GM12872 (cell line): ENCODE measurements at regions not wholly inside any gene's neighbourhood (a gene's known extent, or its start where the extent isn't known, plus 50 kb on each side); places are given as distances from the start of the nearest gene placed in this dataset.

Experiments used
- TF ChIP-seq, protein P1 (sequence below): IDR thresholded peaks from 3 replicates; pipeline ENCODE4 v1.5.1; 2011; ENCODE audit warnings: low read depth, mild to moderate bottlenecking, low read length, moderate library complexity; ENCODE audit not compliant: insufficient read depth

DNA sequence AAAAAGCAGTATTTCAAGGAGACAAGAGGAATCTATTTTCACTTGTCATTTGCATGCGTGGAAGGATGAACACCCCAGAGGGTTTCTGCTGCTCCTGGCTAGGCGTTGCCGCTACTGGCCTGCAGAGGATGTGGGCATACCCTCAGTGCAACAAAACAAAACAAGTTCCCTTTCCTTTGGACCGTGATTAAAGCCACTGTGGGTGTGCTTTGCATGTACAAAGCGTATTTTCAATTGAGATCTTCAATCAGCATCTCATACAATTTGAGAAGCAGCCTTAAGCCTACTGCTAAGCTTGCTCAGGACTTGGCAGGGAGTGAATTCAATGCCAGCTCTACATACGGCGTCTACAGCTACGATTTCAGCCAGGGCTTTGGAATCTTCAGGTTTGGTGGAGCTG lies 298.4 kb downstream of the LPIN1 start:
- TF ChIP-seq, protein P1, sequence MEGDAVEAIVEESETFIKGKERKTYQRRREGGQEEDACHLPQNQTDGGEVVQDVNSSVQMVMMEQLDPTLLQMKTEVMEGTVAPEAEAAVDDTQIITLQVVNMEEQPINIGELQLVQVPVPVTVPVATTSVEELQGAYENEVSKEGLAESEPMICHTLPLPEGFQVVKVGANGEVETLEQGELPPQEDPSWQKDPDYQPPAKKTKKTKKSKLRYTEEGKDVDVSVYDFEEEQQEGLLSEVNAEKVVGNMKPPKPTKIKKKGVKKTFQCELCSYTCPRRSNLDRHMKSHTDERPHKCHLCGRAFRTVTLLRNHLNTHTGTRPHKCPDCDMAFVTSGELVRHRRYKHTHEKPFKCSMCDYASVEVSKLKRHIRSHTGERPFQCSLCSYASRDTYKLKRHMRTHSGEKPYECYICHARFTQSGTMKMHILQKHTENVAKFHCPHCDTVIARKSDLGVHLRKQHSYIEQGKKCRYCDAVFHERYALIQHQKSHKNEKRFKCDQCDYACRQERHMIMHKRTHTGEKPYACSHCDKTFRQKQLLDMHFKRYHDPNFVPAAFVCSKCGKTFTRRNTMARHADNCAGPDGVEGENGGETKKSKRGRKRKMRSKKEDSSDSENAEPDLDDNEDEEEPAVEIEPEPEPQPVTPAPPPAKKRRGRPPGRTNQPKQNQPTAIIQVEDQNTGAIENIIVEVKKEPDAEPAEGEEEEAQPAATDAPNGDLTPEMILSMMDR, result no peak; the same call in 2 of the 3 replicates

DNA sequence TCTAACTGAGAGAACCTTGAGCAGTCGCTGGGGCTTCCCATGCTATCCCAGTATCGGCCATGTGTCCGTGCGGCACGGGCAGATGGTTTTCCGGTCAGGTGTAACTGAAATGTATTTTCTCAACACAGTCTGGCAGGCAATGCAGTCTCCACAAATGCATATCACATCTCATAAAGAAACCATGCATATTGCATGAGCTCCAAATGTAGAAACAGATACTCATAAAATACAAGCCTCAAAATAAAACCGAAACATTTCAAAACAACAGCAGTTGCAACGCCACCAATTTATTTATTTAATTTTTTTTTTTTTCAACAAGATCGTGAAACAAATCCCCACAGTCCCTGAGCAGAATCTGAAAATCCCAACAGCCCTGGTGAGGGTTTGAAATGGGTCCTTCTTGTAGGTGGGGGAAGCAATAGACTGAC lies 299.4 kb downstream of the LPIN1 start:
- TF ChIP-seq, protein P1, result no peak

GRCh38 chr2:12046641-12047040 lies 300.2 kb downstream of the LPIN1 start:
- TF ChIP-seq, protein P1, result no peak

DNA sequence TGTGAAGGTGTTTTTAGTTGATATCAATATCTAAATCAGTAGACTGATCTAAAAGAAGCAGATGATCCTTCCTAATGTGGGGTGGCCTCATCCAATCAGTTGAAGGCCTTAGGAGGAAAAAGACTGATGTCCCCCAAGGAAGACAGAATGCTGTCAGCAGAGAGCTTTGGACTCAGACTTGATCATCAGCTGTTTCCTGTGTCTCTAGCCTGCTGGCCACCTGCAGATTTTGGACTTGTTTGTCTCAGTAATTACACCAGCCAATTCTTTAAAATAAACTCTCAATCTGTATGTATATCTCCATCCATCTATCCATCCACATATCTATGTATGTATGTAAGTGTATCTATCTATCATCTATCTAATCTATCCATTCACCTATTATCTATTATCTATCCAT lies 301.3 kb downstream of the LPIN1 start:
- TF ChIP-seq, protein P1, result no peak

DNA sequence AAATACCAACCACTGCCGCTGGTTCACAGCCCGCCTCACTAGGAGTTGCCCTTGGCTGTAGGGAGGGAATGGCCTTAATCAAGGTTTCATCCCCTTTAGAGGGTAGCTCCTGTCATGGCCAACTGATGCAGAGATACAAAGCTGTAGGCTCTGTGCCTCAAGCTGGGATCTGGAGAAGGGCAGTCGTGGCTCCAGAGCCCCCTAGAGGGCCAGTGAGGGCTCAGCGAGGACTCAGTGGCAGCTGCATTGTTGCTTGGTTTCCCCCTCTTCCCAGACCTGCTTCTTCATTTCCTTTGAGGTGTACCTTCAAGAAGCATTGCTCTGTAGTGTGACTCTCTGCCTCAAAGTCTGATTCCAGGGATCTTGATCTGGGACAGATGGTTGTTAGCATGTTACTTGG lies 302.1 kb downstream of the LPIN1 start:
- TF ChIP-seq, protein P1, result peak; percentile 71

DNA sequence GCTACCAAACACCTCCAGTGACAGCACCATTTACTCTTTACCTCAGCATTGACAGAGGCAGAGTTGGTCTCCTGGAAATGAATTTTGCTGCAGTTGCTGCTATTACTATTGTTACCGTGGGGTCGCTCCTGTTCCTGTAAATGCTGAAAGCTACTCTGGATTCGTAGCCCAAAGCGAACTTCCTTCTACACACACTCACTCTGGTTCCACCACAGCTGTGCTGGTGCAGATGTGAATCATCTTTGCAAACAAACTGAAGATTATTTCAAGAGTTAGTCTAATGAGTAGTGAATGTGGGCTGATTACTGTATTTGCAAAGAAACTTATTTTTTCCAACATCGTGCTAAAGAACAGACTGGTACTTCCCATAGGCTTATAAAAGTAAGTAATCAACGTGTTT lies 304.0 kb downstream of the LPIN1 start:
- TF ChIP-seq, protein P1, result no peak

- TF ChIP-seq, protein P1, result no peak
These were observed 305.4 kb downstream of the LPIN1 start for GRCh38 chr2:12051831-12052230.

GRCh38 chr2:12052796-12053195 lies 306.4 kb downstream of the LPIN1 start:
- TF ChIP-seq, protein P1, result no peak
